ENCODE measurements at regions not wholly inside any gene's neighbourhood (a gene's known extent, or its start where the extent isn't known, plus 50 kb on each side); places are given as distances from the start of the nearest gene placed in this dataset.

- TF ChIP-seq CTCF (IDR thresholded peaks at IDR 0.05; ENCODE audit: low read length) (no peak), EZH2phosphoT487 (IDR thresholded peaks at IDR 0.05; ENCODE audit: low read length) (no peak), EZH2 (optimal IDR thresholded peaks at IDR 0.05; ENCODE audit: low read depth, low read length) (no peak)
These were observed 210.2 kb downstream of the ARPP21 start for GRCh38 chr3:35849496-35849895.
